SK-MEL-5 (cell line): ENCODE measurements at regions not wholly inside any gene's neighbourhood (a gene's known extent, or its start where the extent isn't known, plus 50 kb on each side); places are given as distances from the start of the nearest gene placed in this dataset.
A peak's percentile ranks its signal among the peaks of the same experiment; 100 is the strongest.
"Not testable (repeated sequence)": the region's sequence is repeated elsewhere in the genome, so short reads cannot be mapped to it uniquely, and the experiment has no call there.

Experiments
- DNase-seq: peaks from one replicate; pipeline ENCODE4 v3.0.0-alpha.2; 2016; ENCODE audit warnings: low read depth, low spot score
- in situ Hi-C: cut with HindIII; loops from 2 replicates; pipeline ENCODE4 v1.10.0; 2016; ENCODE audit warnings: low sequenced_read_pairs, high pct_unique_total_duplicates, low pct_unique_long_range_greater_than_20kb
- small RNA-seq, 2 experiments: library from RNA; depleted of rRNA; stranded (forward); fragments of <200 nt; gene quantifications; one replicate each; pipeline ENCODE3, GENCODE V24; 2014

GRCh38 chr2:231644426-231644825, 51.8 kb downstream of the TEX44 start:
- in situ Hi-C loops: no loop called here

GRCh38 chr2:231646476-231646875, 53.8 kb downstream of the TEX44 start:
- no peak for DNase-seq
- in situ Hi-C loops: no loop called here

More at GRCh38 chr2:231644426-231644825, 51.8 kb downstream of the TEX44 start:
- no peak for DNase-seq

GRCh38 chr2:231648579-231649174, 56.0 kb downstream of the TEX44 start:
- in situ Hi-C loops: no loop called here
- peak; percentile 51 for DNase-seq

GRCh38 chr2:231651561-231651960, 56.8 kb upstream of the PTMA start:
- in situ Hi-C loops, DNase-seq: not testable (repeated sequence)

GRCh38 chr2:231655488-231655887, 52.8 kb upstream of the PTMA start:
- in situ Hi-C loops: no loop called here
- DNase-seq: no peak

GRCh38 chr2:231655894-231656293, 52.4 kb upstream of the PTMA start:
- in situ Hi-C loops: no loop called here
- no peak for DNase-seq

Small RNAs in the stretch of these regions (small RNA-seq; reads per million reads assigned to genes)
- gene RN7SL499P: 0.02 to 4.3 reads per million in 2 experiments
